ENCODE measurements at regions not wholly inside any gene's neighbourhood (a gene's known extent, or its start where the extent isn't known, plus 50 kb on each side); places are given as distances from the start of the nearest gene placed in this dataset.
"Not testable (repeated sequence)": the region's sequence is repeated elsewhere in the genome, so short reads cannot be mapped to it uniquely, and the experiment has no call there.

GRCh38 chr5:101062902-101063301, 159.8 kb upstream of the ST8SIA4 start:
- Histone ChIP-seq H3K4me3 (ENCODE audit: insufficient read depth, low read length, poor library complexity, severe bottlenecking) (no peak overlapping the region), H3K4me2 (ENCODE audit: low read depth, low read length, poor library complexity, severe bottlenecking) (no peak overlapping the region), H3K9ac (ENCODE audit: low read length) (no peak overlapping the region), H3K9me3 (ENCODE audit: insufficient read depth, low read length) (0 out of 2 replicates have a peak, but pooled peaks cover 5% of the 10 kb centered on the region), H3F3A (ENCODE audit: insufficient read depth) (no peaks in the 10 kb centered on the region), H2AFZ (ENCODE audit: low read depth, low read length, severe bottlenecking) (no peak overlapping the region), H3K9me2 (replicated peaks; ENCODE audit: insufficient read depth, low read length) (no peaks in the 10 kb centered on the region), H4K20me1 (ENCODE audit: low read depth, low read length) (no peaks in the 10 kb centered on the region), H3K36me3 (ENCODE audit: low read length) (0 out of 2 replicates have a peak, but pooled peaks cover 4% of the 10 kb centered on the region), H3K27me3 (ENCODE audit: low read length) (no peaks in the 10 kb centered on the region), H3K27ac (ENCODE audit: low read depth, low read length) (no peak overlapping the region), H3K79me2 (ENCODE audit: insufficient read depth, low read length) (no peaks in the 10 kb centered on the region)
- TF ChIP-seq CTCF (IDR thresholded peaks at IDR 0.05; ENCODE audit: insufficient read depth, low read length, poor library complexity, severe bottlenecking) (no peak), EZH2phosphoT487 (conservative IDR thresholded peaks at IDR 0.05; ENCODE audit: low read length) (no peak)

- Histone ChIP-seq H3K27me3 (ENCODE audit: low read length) (no peaks in the 10 kb centered on the region), H3K9me2 (replicated peaks; ENCODE audit: insufficient read depth, low read length) (no peaks in the 10 kb centered on the region), H3K36me3 (ENCODE audit: low read length) (no peaks in the 10 kb centered on the region), H3K4me3 (ENCODE audit: insufficient read depth, low read length, poor library complexity, severe bottlenecking) (no peak overlapping the region), H3K9me3 (ENCODE audit: insufficient read depth, low read length) (no peaks in the 10 kb centered on the region), H2AFZ (ENCODE audit: low read depth, low read length, severe bottlenecking) (no peak overlapping the region), H3F3A (ENCODE audit: insufficient read depth) (no peaks in the 10 kb centered on the region), H3K79me2 (ENCODE audit: insufficient read depth, low read length) (no peaks in the 10 kb centered on the region), H3K27ac (ENCODE audit: low read depth, low read length) (no peak overlapping the region), H3K9ac (ENCODE audit: low read length) (no peak overlapping the region), H3K4me2 (ENCODE audit: low read depth, low read length, poor library complexity, severe bottlenecking) (no peak overlapping the region), H4K20me1 (ENCODE audit: low read depth, low read length) (no peaks in the 10 kb centered on the region)
- TF ChIP-seq EZH2phosphoT487 (conservative IDR thresholded peaks at IDR 0.05; ENCODE audit: low read length) = no peak
- TF ChIP-seq CTCF (IDR thresholded peaks at IDR 0.05; ENCODE audit: insufficient read depth, low read length, poor library complexity, severe bottlenecking) = no peak
Measured at GRCh38 chr5:101047181-101047580, 144.1 kb upstream of the ST8SIA4 start.

DNA sequence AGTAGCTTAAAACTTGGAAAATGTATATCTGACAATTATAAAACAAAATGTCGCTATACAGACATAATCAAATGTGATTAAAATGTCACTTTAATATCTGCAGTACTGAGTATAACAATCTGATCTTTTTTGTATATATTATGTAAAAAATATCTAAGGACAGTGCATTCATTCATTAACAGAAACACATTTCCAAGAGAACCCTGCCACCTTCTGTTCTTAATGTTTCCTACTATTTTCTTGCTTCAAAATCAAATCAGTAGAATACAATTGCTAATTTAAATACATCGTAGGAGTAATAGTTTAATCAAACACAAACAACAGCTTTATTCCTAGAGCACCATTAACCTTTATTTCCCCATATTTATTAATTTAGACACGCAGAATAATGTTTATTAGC, 142.6 kb upstream of the ST8SIA4 start:
- Histone ChIP-seq H3K27me3 (ENCODE audit: low read length) (no peaks in the 10 kb centered on the region), H3K9me2 (replicated peaks; ENCODE audit: insufficient read depth, low read length) (no peaks in the 10 kb centered on the region), H2AFZ (ENCODE audit: low read depth, low read length, severe bottlenecking) (no peak overlapping the region), H3K4me2 (ENCODE audit: low read depth, low read length, poor library complexity, severe bottlenecking) (no peak overlapping the region), H3K4me3 (ENCODE audit: insufficient read depth, low read length, poor library complexity, severe bottlenecking) (no peak overlapping the region), H3K79me2 (ENCODE audit: insufficient read depth, low read length) (no peaks in the 10 kb centered on the region), H3K27ac (ENCODE audit: low read depth, low read length) (no peak overlapping the region), H4K20me1 (ENCODE audit: low read depth, low read length) (no peaks in the 10 kb centered on the region), H3K9me3 (ENCODE audit: insufficient read depth, low read length) (no peaks in the 10 kb centered on the region), H3F3A (ENCODE audit: insufficient read depth) (no peaks in the 10 kb centered on the region), H3K9ac (ENCODE audit: low read length) (no peak overlapping the region), H3K36me3 (ENCODE audit: low read length) (no peaks in the 10 kb centered on the region)
- peak; percentile 28 for TF ChIP-seq CTCF (IDR thresholded peaks at IDR 0.05; ENCODE audit: insufficient read depth, low read length, poor library complexity, severe bottlenecking)
- TF ChIP-seq EZH2phosphoT487 (conservative IDR thresholded peaks at IDR 0.05; ENCODE audit: low read length) = no peak

DNA sequence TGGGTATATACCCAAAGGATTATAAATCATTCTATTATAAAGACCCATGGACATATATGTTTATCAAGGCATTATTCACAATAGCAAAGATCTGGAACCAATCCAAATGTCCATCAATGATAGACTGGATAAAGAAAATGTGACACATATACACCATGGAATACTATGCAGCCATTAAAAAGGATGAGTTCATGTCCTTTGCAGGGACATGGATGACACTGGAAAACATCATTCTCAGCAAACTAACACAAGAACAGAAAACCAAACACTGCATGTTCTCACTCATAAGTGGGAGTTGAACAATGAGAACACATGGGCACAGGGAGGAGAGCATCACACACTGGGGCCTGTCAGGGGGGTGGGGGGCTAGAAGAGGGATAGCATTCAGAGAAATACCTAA, 136.9 kb upstream of the ST8SIA4 start:
- H3K4me2 ChIP-seq (ENCODE audit: low read depth, low read length, poor library complexity, severe bottlenecking) = not testable (repeated sequence)

More for the DNA sequence above, 136.9 kb upstream of the ST8SIA4 start:
- not testable (repeated sequence) for H3K9me2 ChIP-seq (replicated peaks; ENCODE audit: insufficient read depth, low read length); H3K27ac ChIP-seq (ENCODE audit: low read depth, low read length); H4K20me1 ChIP-seq (ENCODE audit: low read depth, low read length); H3K9ac ChIP-seq (ENCODE audit: low read length); H3K79me2 ChIP-seq (ENCODE audit: insufficient read depth, low read length); H3K4me3 ChIP-seq (ENCODE audit: insufficient read depth, low read length, poor library complexity, severe bottlenecking); H3K9me3 ChIP-seq (ENCODE audit: insufficient read depth, low read length); H3K36me3 ChIP-seq (ENCODE audit: low read length); H3K27me3 ChIP-seq (ENCODE audit: low read length); H2AFZ ChIP-seq (ENCODE audit: low read depth, low read length, severe bottlenecking); H3F3A ChIP-seq (ENCODE audit: insufficient read depth)

Measured in SU-DHL-6 (cell line).